ENCODE measurements at regions not wholly inside any gene's neighbourhood (a gene's known extent, or its start where the extent isn't known, plus 50 kb on each side); places are given as distances from the start of the nearest gene placed in this dataset.
"Not testable (repeated sequence)": the region's sequence is repeated elsewhere in the genome, so short reads cannot be mapped to it uniquely, and the experiment has no call there.

GRCh38 chr1:146282807-146283526, 54.1 kb upstream of the NOTCH2NLA start:
- H3K4me3 ChIP-seq (ENCODE audit: insufficient read depth, low read depth, low read length); ATAC-seq (ENCODE audit: low read depth); H3K18ac ChIP-seq (ENCODE audit: low read depth, low read length); in situ Hi-C loops (cut with MboI; ENCODE audit: low sequenced_read_pairs); H4K8ac ChIP-seq (ENCODE audit: low read depth in 2 of 2, low read length in 2 of 2); H3K4ac ChIP-seq (ENCODE audit: low read depth, low read length); H3K4me2 ChIP-seq (ENCODE audit: low read depth, low read length); H2AK9ac ChIP-seq (replicated peaks; ENCODE audit: low read depth, low read length, poor library complexity); H3K56ac ChIP-seq (ENCODE audit: extremely low read depth, insufficient read depth, low read length); H4K91ac ChIP-seq (ENCODE audit: insufficient read depth, low read depth, low read length); H2BK120ac ChIP-seq (ENCODE audit: low read depth, low read length); BruUV-seq (replicated peaks); DNase-seq; H3K14ac ChIP-seq (replicated peaks; ENCODE audit: low read depth, low read length); H3K9me1 ChIP-seq (ENCODE audit: insufficient read depth, low read length); H2BK20ac ChIP-seq (ENCODE audit: low read depth, low read length); intact Hi-C loops (cut with micrococcal nuclease); H3K4me1 ChIP-seq (ENCODE audit: control insufficient read depth, insufficient read depth, low read length); H3K79me1 ChIP-seq (ENCODE audit: low read depth in 1 of 2, low read length in 2 of 2); CTCF ChIA-PET; H3K27me3 ChIP-seq (ENCODE audit: control insufficient read depth, insufficient read depth, low read length); H4K20me1 ChIP-seq (ENCODE audit: insufficient read depth, low read length); H3K23ac ChIP-seq (ENCODE audit: low read depth, low read length); dilution Hi-C loops (cut with HindIII; ENCODE audit: low sequenced_read_pairs, unreplicated experiment); H2BK15ac ChIP-seq (ENCODE audit: low read depth, low read length); H2AK5ac ChIP-seq (ENCODE audit: low read depth, low read length); H3K27ac ChIP-seq (ENCODE audit: insufficient read depth, low read length); H4K5ac ChIP-seq (ENCODE audit: low read depth, low read length); POLR2A ChIA-PET (ENCODE audit: unreplicated experiment); H2AFZ ChIP-seq (replicated peaks; ENCODE audit: low read length, poor library complexity); H3K9ac ChIP-seq (ENCODE audit: low read depth, low read length); H3K9me3 ChIP-seq (ENCODE audit: control insufficient read depth, insufficient read depth, low read length); H3K36me3 ChIP-seq (ENCODE audit: control insufficient read depth, insufficient read depth, low read length); H2BK5ac ChIP-seq (ENCODE audit: low read depth, low read length, poor library complexity, severe bottlenecking): not testable (repeated sequence)
- no CpG with 5 or more reads among the region's 5 CpGs for WGBS, 2 experiments (ENCODE audit: extremely low coverage in 2 of 2, insufficient read length in 1 of 2)

DNA sequence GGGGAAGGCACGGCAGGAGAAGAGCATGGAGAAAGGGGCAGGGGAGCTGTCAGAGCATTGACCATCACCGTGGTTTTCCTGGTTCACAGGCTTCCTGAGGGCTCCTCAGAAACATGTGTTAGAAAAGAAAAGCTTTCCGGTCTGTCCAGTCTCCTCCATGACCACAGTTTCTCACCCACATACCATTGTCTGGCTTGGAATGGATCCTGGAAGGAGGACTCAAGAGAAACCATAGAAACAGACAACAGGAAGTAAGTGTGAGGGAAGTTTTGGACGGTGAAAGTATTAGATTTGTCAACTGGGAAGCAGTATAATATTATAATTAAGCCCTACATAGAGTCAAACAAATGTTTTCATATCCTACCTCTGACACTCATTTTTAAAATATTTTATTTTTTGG, 52.7 kb upstream of the NOTCH2NLA start:
- H3K9me1 ChIP-seq (ENCODE audit: insufficient read depth, low read length); H3K79me1 ChIP-seq (ENCODE audit: low read depth in 1 of 2, low read length in 2 of 2); H3K4me1 ChIP-seq (ENCODE audit: control insufficient read depth, insufficient read depth, low read length); H3K4me3 ChIP-seq (ENCODE audit: insufficient read depth, low read depth, low read length); H3K56ac ChIP-seq (ENCODE audit: extremely low read depth, insufficient read depth, low read length); H4K8ac ChIP-seq (ENCODE audit: low read depth in 2 of 2, low read length in 2 of 2); H2AK9ac ChIP-seq (replicated peaks; ENCODE audit: low read depth, low read length, poor library complexity); H3K4ac ChIP-seq (ENCODE audit: low read depth, low read length); in situ Hi-C loops (cut with MboI; ENCODE audit: low sequenced_read_pairs); H3K36me3 ChIP-seq (ENCODE audit: control insufficient read depth, insufficient read depth, low read length); H3K23ac ChIP-seq (ENCODE audit: low read depth, low read length); H3K18ac ChIP-seq (ENCODE audit: low read depth, low read length); BruUV-seq (replicated peaks); DNase-seq; H3K27ac ChIP-seq (ENCODE audit: insufficient read depth, low read length); intact Hi-C loops (cut with micrococcal nuclease); H2AFZ ChIP-seq (replicated peaks; ENCODE audit: low read length, poor library complexity); H3K27me3 ChIP-seq (ENCODE audit: control insufficient read depth, insufficient read depth, low read length); H4K91ac ChIP-seq (ENCODE audit: insufficient read depth, low read depth, low read length); dilution Hi-C loops (cut with HindIII; ENCODE audit: low sequenced_read_pairs, unreplicated experiment); CTCF ChIA-PET; H2BK5ac ChIP-seq (ENCODE audit: low read depth, low read length, poor library complexity, severe bottlenecking); H3K14ac ChIP-seq (replicated peaks; ENCODE audit: low read depth, low read length); H3K9ac ChIP-seq (ENCODE audit: low read depth, low read length); H2BK120ac ChIP-seq (ENCODE audit: low read depth, low read length); H3K9me3 ChIP-seq (ENCODE audit: control insufficient read depth, insufficient read depth, low read length); POLR2A ChIA-PET (ENCODE audit: unreplicated experiment); H4K20me1 ChIP-seq (ENCODE audit: insufficient read depth, low read length); H3K4me2 ChIP-seq (ENCODE audit: low read depth, low read length); H2BK20ac ChIP-seq (ENCODE audit: low read depth, low read length); H4K5ac ChIP-seq (ENCODE audit: low read depth, low read length); H2AK5ac ChIP-seq (ENCODE audit: low read depth, low read length); H2BK15ac ChIP-seq (ENCODE audit: low read depth, low read length): not testable (repeated sequence)
- no CpG with 5 or more reads among the region's 4 CpGs for WGBS, 2 experiments (ENCODE audit: extremely low coverage in 2 of 2, insufficient read length in 1 of 2)
- peak; percentile 63 for ATAC-seq (ENCODE audit: low read depth)
